ENCODE measurements at regions not wholly inside any gene's neighbourhood (a gene's known extent, or its start where the extent isn't known, plus 50 kb on each side); places are given as distances from the start of the nearest gene placed in this dataset.

- no peak for TF ChIP-seq POLR2A (IDR thresholded peaks at IDR 0.05)
- TF ChIP-seq EP300 (IDR thresholded peaks at IDR 0.05): no peak
- no peak for TF ChIP-seq CTCF (IDR thresholded peaks at IDR 0.05)
- TF ChIP-seq POLR2AphosphoS5 (IDR thresholded peaks at IDR 0.05): no peak
- H3K4me3 ChIP-seq: no peak overlapping the region
- no peaks in the 10 kb centered on the region for H3K36me3 ChIP-seq
- no peaks in the 10 kb centered on the region for H3K9me3 ChIP-seq
- H3K27me3 ChIP-seq: no peaks in the 10 kb centered on the region
- ATAC-seq: no peak
- WGBS, 2 donors (ENCODE audit: low coverage in 1 of 2): 50 to 57% methylated on average over 1 to 2 of the region's 2 CpGs
- peaks cover 0 to 16% (median 0%) of the 10 kb centered on the region in 3 donors for H3K4me1 ChIP-seq
- no peak overlapping the region for H3K27ac ChIP-seq
These were observed 620.5 kb upstream of the PKN2 start for GRCh38 chr1:88063605-88064004.

- Histone ChIP-seq H3K36me3 (no peaks in the 10 kb centered on the region), H3K4me1 (no peaks in the 10 kb centered on the region), H3K27me3 (no peaks in the 10 kb centered on the region), H3K4me3 (no peak overlapping the region), H3K9me3 (no peaks in the 10 kb centered on the region), H3K27ac (no peak overlapping the region)
- TF ChIP-seq CTCF (IDR thresholded peaks at IDR 0.05) (no peak), EP300 (IDR thresholded peaks at IDR 0.05) (no peak), POLR2A (IDR thresholded peaks at IDR 0.05) (no peak), POLR2AphosphoS5 (IDR thresholded peaks at IDR 0.05) (no peak)
- 87% methylated on average over 4 to 5 of the region's 5 CpGs for WGBS, 2 donors (ENCODE audit: low coverage in 1 of 2)
- ATAC-seq: no peak
These were observed 615.6 kb upstream of the PKN2 start for GRCh38 chr1:88068407-88068960.

GRCh38 chr1:88070956-88071355 is 613.1 kb upstream of the PKN2 start:
- TF ChIP-seq POLR2AphosphoS5 (IDR thresholded peaks at IDR 0.05) (no peak), CTCF (IDR thresholded peaks at IDR 0.05) (no peak), EP300 (IDR thresholded peaks at IDR 0.05) (no peak), POLR2A (IDR thresholded peaks at IDR 0.05) (no peak)
- WGBS, 2 donors (ENCODE audit: low coverage in 1 of 2): 56% methylated on average over 1 of the region's 1 CpG; no CpG with 5 or more reads in 1 of the 2 donors
- no peak overlapping the region for H3K27ac ChIP-seq
- H3K4me1 ChIP-seq: no peaks in the 10 kb centered on the region
- no peaks in the 10 kb centered on the region for H3K27me3 ChIP-seq
- H3K36me3 ChIP-seq: no peaks in the 10 kb centered on the region
- H3K4me3 ChIP-seq: no peak overlapping the region
- ATAC-seq: no peak
- H3K9me3 ChIP-seq: no peaks in the 10 kb centered on the region

- no peak for TF ChIP-seq EP300 (IDR thresholded peaks at IDR 0.05)
- TF ChIP-seq POLR2A (IDR thresholded peaks at IDR 0.05): no peak
- TF ChIP-seq CTCF (IDR thresholded peaks at IDR 0.05): no peak
- no peak for TF ChIP-seq POLR2AphosphoS5 (IDR thresholded peaks at IDR 0.05)
- no peaks in the 10 kb centered on the region for H3K36me3 ChIP-seq
- H3K9me3 ChIP-seq: no peaks in the 10 kb centered on the region
- no peaks in the 10 kb centered on the region for H3K4me1 ChIP-seq
- 76 to 100% methylated on average over 1 to 2 of the region's 2 CpGs for WGBS, 2 donors (ENCODE audit: low coverage in 1 of 2)
- ATAC-seq: no peak
- H3K27ac ChIP-seq: no peak overlapping the region
- no peaks in the 10 kb centered on the region for H3K27me3 ChIP-seq
- H3K4me3 ChIP-seq: no peak overlapping the region
These were observed 609.4 kb upstream of the PKN2 start for GRCh38 chr1:88074661-88075060.

- no peaks in the 10 kb centered on the region for H3K36me3 ChIP-seq
- H3K27me3 ChIP-seq: no peaks in the 10 kb centered on the region
- H3K4me1 ChIP-seq: no peaks in the 10 kb centered on the region
- H3K9me3 ChIP-seq: no peaks in the 10 kb centered on the region
- WGBS, 2 donors (ENCODE audit: low coverage in 1 of 2): 90 to 100% methylated on average over 1 of the region's 1 CpG
- H3K4me3 ChIP-seq: no peak overlapping the region
- H3K27ac ChIP-seq: no peak overlapping the region
- no peak for TF ChIP-seq POLR2A (IDR thresholded peaks at IDR 0.05)
- TF ChIP-seq POLR2AphosphoS5 (IDR thresholded peaks at IDR 0.05): no peak
- no peak for TF ChIP-seq EP300 (IDR thresholded peaks at IDR 0.05)
- no peak for TF ChIP-seq CTCF (IDR thresholded peaks at IDR 0.05)
- no peak for ATAC-seq
These were observed 608.3 kb upstream of the PKN2 start for GRCh38 chr1:88075813-88076212.
